B cell (primary cell): ENCODE measurements at regions not wholly inside any gene's neighbourhood (a gene's known extent, or its start where the extent isn't known, plus 50 kb on each side); places are given as distances from the start of the nearest gene placed in this dataset.

Experiments
- CTCF ChIP-seq: fragments of 200-600 bp; IDR thresholded peaks from one replicate; pipeline ENCODE4 v1.8.0; 2022; ENCODE audit warnings: antibody characterized with exemption, mild to moderate bottlenecking
- EZH2 ChIP-seq: IDR thresholded peaks from 2 replicates; pipeline ENCODE4 v1.6.1; 2012; ENCODE audit warnings: borderline replicate concordance, low read depth, mild to moderate bottlenecking, moderate library complexity, low read length; ENCODE audit not compliant: insufficient read depth, poor library complexity, severe bottlenecking

- TF ChIP-seq CTCF, result no peak
- no peak for TF ChIP-seq EZH2
Observed at GRCh38 chr9:106557996-106558667, 304.8 kb upstream of the ZNF462 start.
